ENCODE measurements at regions not wholly inside any gene's neighbourhood (a gene's known extent, or its start where the extent isn't known, plus 50 kb on each side); places are given as distances from the start of the nearest gene placed in this dataset.

DNA sequence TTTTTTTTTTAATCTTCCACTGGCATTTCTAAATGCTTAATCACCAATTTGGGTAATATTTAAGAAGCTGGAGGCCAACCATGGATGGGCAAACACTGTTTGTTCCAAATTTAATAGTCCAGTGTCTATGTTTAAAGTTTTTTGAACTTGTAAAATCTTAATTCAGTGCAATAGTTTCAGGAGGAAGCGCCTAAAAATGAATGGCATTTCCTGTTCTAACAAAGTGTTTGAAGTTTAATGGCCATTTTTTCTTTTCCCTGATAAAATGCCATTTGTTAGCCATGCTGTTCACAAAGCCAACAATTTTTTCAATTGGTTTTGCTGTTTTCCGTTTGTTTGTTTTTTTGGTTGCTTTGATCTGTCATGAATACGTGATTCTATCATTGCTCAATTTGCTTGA lies 552.1 kb downstream of the LMO4 start:
- H3K27me3 ChIP-seq (ENCODE audit: control insufficient read depth, insufficient read depth, low read length): no peaks in the 10 kb centered on the region
- DNase-seq (ENCODE audit: low read depth): no peak
- TF ChIP-seq CTCF (IDR thresholded peaks at IDR 0.05; ENCODE audit: insufficient read depth, low read length, poor library complexity, severe bottlenecking): no peak

GRCh38 chr1:87883906-87884305 lies 555.2 kb downstream of the LMO4 start:
- H3K27me3 ChIP-seq (ENCODE audit: control insufficient read depth, insufficient read depth, low read length): no peaks in the 10 kb centered on the region
- DNase-seq (ENCODE audit: low read depth): no peak
- no peak for TF ChIP-seq CTCF (IDR thresholded peaks at IDR 0.05; ENCODE audit: insufficient read depth, low read length, poor library complexity, severe bottlenecking)
- H3K36me3 ChIP-seq (ENCODE audit: control insufficient read depth, insufficient read depth, low read length): no peaks in the 10 kb centered on the region
- no peak overlapping the region for H3K4me3 ChIP-seq (ENCODE audit: low read depth, low read length)

More for the DNA sequence above, 552.1 kb downstream of the LMO4 start:
- Histone ChIP-seq H3K4me3 (ENCODE audit: low read depth, low read length) (no peak overlapping the region), H3K36me3 (ENCODE audit: control insufficient read depth, insufficient read depth, low read length) (no peaks in the 10 kb centered on the region)

DNA sequence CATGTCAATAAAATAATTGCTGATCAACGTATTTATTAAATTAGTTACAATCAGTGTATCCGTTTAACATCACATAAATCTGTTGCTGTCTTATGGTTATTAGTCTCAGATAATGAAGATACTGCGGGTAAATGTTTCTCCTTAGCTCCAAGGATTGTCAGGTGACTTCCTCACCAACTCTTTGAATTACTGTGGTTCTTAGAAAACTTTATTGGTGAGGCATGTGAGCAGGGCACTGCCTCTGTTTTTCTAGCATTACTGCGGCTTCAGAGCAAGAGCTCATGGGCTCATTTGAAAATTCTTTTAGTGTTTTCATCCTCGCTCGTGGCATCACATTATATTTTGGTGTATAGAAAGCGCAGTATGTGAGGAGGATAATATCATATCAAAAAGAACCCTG lies 555.9 kb downstream of the LMO4 start:
- no peaks in the 10 kb centered on the region for H3K36me3 ChIP-seq (ENCODE audit: control insufficient read depth, insufficient read depth, low read length)
- no peaks in the 10 kb centered on the region for H3K27me3 ChIP-seq (ENCODE audit: control insufficient read depth, insufficient read depth, low read length)
- DNase-seq (ENCODE audit: low read depth): no peak
- no peak overlapping the region for H3K4me3 ChIP-seq (ENCODE audit: low read depth, low read length)
- TF ChIP-seq CTCF (IDR thresholded peaks at IDR 0.05; ENCODE audit: insufficient read depth, low read length, poor library complexity, severe bottlenecking): no peak

- no peak for TF ChIP-seq CTCF (IDR thresholded peaks at IDR 0.05; ENCODE audit: insufficient read depth, low read length, poor library complexity, severe bottlenecking)
- Histone ChIP-seq H3K4me3 (ENCODE audit: low read depth, low read length) (no peak overlapping the region), H3K27me3 (ENCODE audit: control insufficient read depth, insufficient read depth, low read length) (no peaks in the 10 kb centered on the region), H3K36me3 (ENCODE audit: control insufficient read depth, insufficient read depth, low read length) (no peaks in the 10 kb centered on the region)
- DNase-seq (ENCODE audit: low read depth): no peak
Measured at GRCh38 chr1:87885278-87886025, 556.8 kb downstream of the LMO4 start.

GRCh38 chr1:87887100-87887499 lies 558.4 kb downstream of the LMO4 start:
- TF ChIP-seq CTCF (IDR thresholded peaks at IDR 0.05; ENCODE audit: insufficient read depth, low read length, poor library complexity, severe bottlenecking): no peak
- no peak for DNase-seq (ENCODE audit: low read depth)
- no peaks in the 10 kb centered on the region for H3K36me3 ChIP-seq (ENCODE audit: control insufficient read depth, insufficient read depth, low read length)
- H3K4me3 ChIP-seq (ENCODE audit: low read depth, low read length): no peak overlapping the region
- H3K27me3 ChIP-seq (ENCODE audit: control insufficient read depth, insufficient read depth, low read length): no peaks in the 10 kb centered on the region

DNA sequence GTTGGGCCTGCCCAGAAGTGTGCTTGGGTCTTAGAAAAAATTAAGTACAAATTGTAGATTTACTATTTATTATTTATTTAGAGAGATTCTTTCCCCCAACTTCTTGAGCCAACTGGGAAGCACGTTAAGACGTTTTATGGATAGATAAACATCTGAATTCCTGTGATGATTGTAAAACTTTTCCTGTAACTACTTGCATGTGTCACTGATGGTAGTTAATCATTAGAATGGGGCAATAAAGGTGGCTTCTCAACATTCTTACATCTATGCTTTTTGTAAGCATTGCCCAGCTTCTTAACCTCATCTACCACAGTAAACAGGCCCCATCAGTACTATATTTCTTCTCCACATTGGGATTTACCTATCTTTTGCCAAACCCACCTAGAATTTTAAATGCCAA lies 559.8 kb downstream of the LMO4 start:
- H3K36me3 ChIP-seq (ENCODE audit: control insufficient read depth, insufficient read depth, low read length): no peaks in the 10 kb centered on the region
- DNase-seq (ENCODE audit: low read depth): peak; percentile 83
- TF ChIP-seq CTCF (IDR thresholded peaks at IDR 0.05; ENCODE audit: insufficient read depth, low read length, poor library complexity, severe bottlenecking): no peak
- H3K27me3 ChIP-seq (ENCODE audit: control insufficient read depth, insufficient read depth, low read length): no peaks in the 10 kb centered on the region
- H3K4me3 ChIP-seq (ENCODE audit: low read depth, low read length): no peak overlapping the region
